NCI-H2107 (cell line): ENCODE measurements at regions not wholly inside any gene's neighbourhood (a gene's known extent, or its start where the extent isn't known, plus 50 kb on each side); places are given as distances from the start of the nearest gene placed in this dataset.

Experiments used
- DNase-seq: peaks from one replicate; lab custom pipeline; 2025; lab: John Stamatoyannopoulos, UW

DNA sequence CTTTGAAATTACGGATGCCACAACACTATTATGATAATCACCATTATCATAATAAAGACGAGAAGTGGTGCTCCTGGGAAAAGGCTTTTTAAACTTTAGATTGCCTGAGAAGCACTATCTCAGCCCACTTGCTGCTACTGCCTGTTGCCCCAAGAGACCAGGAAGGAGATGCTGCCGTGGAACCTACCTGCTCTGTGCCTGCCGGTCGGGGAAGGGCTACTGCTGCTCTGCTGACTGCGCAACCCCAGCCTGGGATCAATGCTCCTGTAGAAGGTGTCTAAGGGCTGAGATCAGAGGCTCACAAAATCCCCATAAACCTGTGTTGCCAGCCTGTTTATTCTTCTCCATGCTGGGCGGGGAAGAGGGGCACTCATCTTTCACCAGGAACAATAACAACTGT, 145.3 kb upstream of the VCX3B start:
- no peak for DNase-seq

GRCh38 chrX:8323356-8323755, 141.3 kb upstream of the VCX3B start:
- DNase-seq, result no peak

- DNase-seq, result no peak
Measured at GRCh38 chrX:8341814-8342590, 122.6 kb upstream of the VCX3B start.

- DNase-seq, result no peak
Measured at GRCh38 chrX:8345473-8345872, 119.2 kb upstream of the VCX3B start.

- no peak for DNase-seq
Measured at GRCh38 chrX:8346060-8346459, 118.6 kb upstream of the VCX3B start.

GRCh38 chrX:8346892-8347291, 117.7 kb upstream of the VCX3B start:
- DNase-seq, result no peak

GRCh38 chrX:8349816-8350544, 114.7 kb upstream of the VCX3B start:
- no peak for DNase-seq

GRCh38 chrX:8358302-8358701, 106.3 kb upstream of the VCX3B start:
- DNase-seq, result no peak

GRCh38 chrX:8364369-8365141, 100.1 kb upstream of the VCX3B start:
- peak; percentile 42 for DNase-seq

GRCh38 chrX:8366481-8366880, 98.1 kb upstream of the VCX3B start:
- DNase-seq, result no peak

- no peak for DNase-seq
Measured at GRCh38 chrX:8374041-8374825, 90.4 kb upstream of the VCX3B start.

- no peak for DNase-seq
Measured at GRCh38 chrX:8377041-8377440, 87.6 kb upstream of the VCX3B start.

GRCh38 chrX:8390771-8391170, 73.9 kb upstream of the VCX3B start:
- no peak for DNase-seq

- DNase-seq, result no peak
Measured at GRCh38 chrX:8403988-8404387, 60.6 kb upstream of the VCX3B start.

DNA sequence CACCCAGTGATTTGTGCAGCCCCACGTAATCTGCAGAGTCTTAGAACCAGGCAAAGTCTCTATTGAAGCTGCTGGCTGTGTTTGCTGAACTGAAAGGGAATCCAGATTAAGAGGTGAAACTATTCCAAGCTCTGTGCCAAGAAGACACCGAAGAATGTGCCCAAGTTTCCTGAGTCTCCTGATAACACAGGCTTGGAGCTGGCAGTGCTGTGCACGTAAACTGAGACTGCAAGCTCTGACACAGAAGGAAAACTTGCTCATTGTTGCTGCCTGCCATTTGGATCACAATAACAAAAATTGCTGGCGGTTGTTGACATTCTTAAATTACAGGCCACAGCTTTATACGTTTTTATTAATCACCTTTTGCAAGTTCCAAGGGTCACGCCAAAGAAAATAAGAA, 60.2 kb upstream of the VCX3B start:
- DNase-seq, result no peak

GRCh38 chrX:8404926-8405325, 59.7 kb upstream of the VCX3B start:
- DNase-seq, result no peak

DNA sequence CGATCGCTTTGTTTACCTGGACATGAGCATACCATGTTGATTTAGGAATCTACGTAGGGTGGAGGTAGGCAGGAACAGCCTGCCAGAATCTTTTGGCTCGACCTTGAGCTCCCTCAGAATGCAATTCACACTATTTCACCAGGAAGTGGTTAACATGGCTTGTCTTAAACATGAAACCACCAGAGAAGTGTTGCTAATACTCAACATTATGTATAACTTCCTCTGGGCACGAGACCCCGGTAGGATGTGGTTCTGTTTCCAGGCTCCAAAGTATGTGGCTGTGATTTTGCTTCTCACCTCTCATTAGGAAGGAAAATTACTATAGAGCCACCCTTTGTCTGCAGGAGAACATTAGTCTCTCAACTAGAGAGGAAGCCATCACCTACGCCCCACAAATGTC, 59.0 kb upstream of the VCX3B start:
- no peak for DNase-seq

- no peak for DNase-seq
Measured at GRCh38 chrX:8413279-8413678, 51.4 kb upstream of the VCX3B start.
